OCI-LY7 (cell line): ENCODE measurements at regions not wholly inside any gene's neighbourhood (a gene's known extent, or its start where the extent isn't known, plus 50 kb on each side); places are given as distances from the start of the nearest gene placed in this dataset.

Experiments used
- CTCF ChIP-seq: fragments of 200-600 bp; sonication (generic); conservative IDR thresholded peaks from 2 replicates; pipeline ENCODE4 v1.5.1; 2014; ENCODE audit warnings: mild to moderate bottlenecking, antibody characterized with exemption, low read length, moderate library complexity, mixed read lengths
- EZH2phosphoT487 ChIP-seq: fragments of 200-600 bp; sonication (generic); IDR thresholded peaks from 2 replicates; pipeline ENCODE4 v1.6.1; 2018; ENCODE audit warnings: low read depth, borderline replicate concordance, mild to moderate bottlenecking, mixed run types, antibody characterized with exemption, low read length, moderate library complexity, mixed read lengths

- TF ChIP-seq CTCF (no peak), EZH2phosphoT487 (no peak)
These were observed 199.0 kb upstream of the DSEL start for GRCh38 chr18:67715567-67715966.
